ENCODE measurements at regions not wholly inside any gene's neighbourhood (a gene's known extent, or its start where the extent isn't known, plus 50 kb on each side); places are given as distances from the start of the nearest gene placed in this dataset.

GRCh38 chr5:97377582-97377981 is 194.5 kb upstream of the RIOK2 start:
- TF ChIP-seq BACH2 (CRISPR knock-in tag; IDR thresholded peaks at IDR 0.05; ENCODE audit: borderline replicate concordance) (no peak), ZNF70 (CRISPR knock-in tag; IDR thresholded peaks at IDR 0.05) (no peak), TOX (CRISPR knock-in tag; IDR thresholded peaks at IDR 0.05; ENCODE audit: borderline replicate concordance) (no peak), ZFP30 (CRISPR knock-in tag; IDR thresholded peaks at IDR 0.05) (no peak), TCF4 (CRISPR knock-in tag; IDR thresholded peaks at IDR 0.05; ENCODE audit: borderline replicate concordance) (no peak), PATZ1 (CRISPR knock-in tag; IDR thresholded peaks at IDR 0.05; ENCODE audit: borderline replicate concordance) (no peak), RARB (CRISPR knock-in tag; IDR thresholded peaks at IDR 0.05) (no peak), ZNF565 (CRISPR knock-in tag; conservative IDR thresholded peaks at IDR 0.05; ENCODE audit: low read depth) (no peak), GLIS3 (CRISPR knock-in tag; IDR thresholded peaks at IDR 0.05) (no peak), ZNF8 (CRISPR knock-in tag; IDR thresholded peaks at IDR 0.05) (no peak)
